ENCODE measurements at regions not wholly inside any gene's neighbourhood (a gene's known extent, or its start where the extent isn't known, plus 50 kb on each side); places are given as distances from the start of the nearest gene placed in this dataset.

GRCh38 chr1:36533897-36534296, 51.2 kb upstream of the CSF3R start:
- Histone ChIP-seq H3K36me3 (no peaks in the 10 kb centered on the region), H3K4me1 (peaks cover 9% of the 10 kb centered on the region; the same call in 1 of the 2 replicates), H3K4me2 (no peak overlapping the region), H3K9ac (no peak overlapping the region), H3K4me3 (no peak overlapping the region), H3K27ac (no peak overlapping the region), H4K20me1 (no peaks in the 10 kb centered on the region), H3K9me3 (no peaks in the 10 kb centered on the region), H3K27me3 (no peaks in the 10 kb centered on the region)
- no peak for TF ChIP-seq Cebpa-rat (IDR thresholded peaks at IDR 0.05)

GRCh38 chr1:36532810-36533401, 50.2 kb upstream of the CSF3R start:
- Histone ChIP-seq H4K20me1 (no peaks in the 10 kb centered on the region), H3K9me3 (no peaks in the 10 kb centered on the region), H3K4me2 (no peak overlapping the region), H3K36me3 (no peaks in the 10 kb centered on the region), H3K9ac (no peak overlapping the region), H3K27ac (no peak overlapping the region), H3K27me3 (no peaks in the 10 kb centered on the region), H3K4me3 (no peak overlapping the region), H3K4me1 (peaks cover 10% of the 10 kb centered on the region; the same call in 1 of the 2 replicates)
- no peak for TF ChIP-seq Cebpa-rat (IDR thresholded peaks at IDR 0.05)

Measured in BLaER1 (cell line).